Immature natural killer cell (primary cell): ENCODE measurements at regions not wholly inside any gene's neighbourhood (a gene's known extent, or its start where the extent isn't known, plus 50 kb on each side); places are given as distances from the start of the nearest gene placed in this dataset.

Experiments
- DNase-seq, 3 donors: peaks; one replicate each; pipeline ENCODE4 v3.0.0; 2022; ENCODE audit warnings: mixed read lengths in 1 of 3
- H3K27ac Mint-ChIP-seq, 6 donors: one replicate each; pipeline ENCODE4 v1.8.0; 2020; ENCODE audit warnings: mixed read lengths in 6 of 6, mild to moderate bottlenecking in 5 of 6, inconsistent platforms in 4 of 6, moderate library complexity in 3 of 6
- H3K27me3 Mint-ChIP-seq, 3 donors: one replicate each; pipeline ENCODE4 v1.8.0; 2020 to 2021; ENCODE audit warnings: low read depth in 3 of 3, mild to moderate bottlenecking in 3 of 3, mixed read lengths in 3 of 3, moderate library complexity in 3 of 3, inconsistent platforms in 1 of 3
- H3K36me3 Mint-ChIP-seq, 3 donors: one replicate each; pipeline ENCODE4 v1.8.0; 2020; ENCODE audit warnings: mixed read lengths in 3 of 3, inconsistent platforms in 2 of 3, mild to moderate bottlenecking in 2 of 3
- H3K4me1 Mint-ChIP-seq, 2 donors: one replicate each; pipeline ENCODE4 v1.8.0; 2020; ENCODE audit warnings: inconsistent platforms in 2 of 2, mild to moderate bottlenecking in 2 of 2, mixed read lengths in 2 of 2, moderate library complexity in 1 of 2
- H3K4me3 Mint-ChIP-seq, 5 donors: one replicate each; pipeline ENCODE4 v1.8.0; 2020; ENCODE audit warnings: mild to moderate bottlenecking in 5 of 5, mixed read lengths in 5 of 5, inconsistent platforms in 3 of 5, moderate library complexity in 3 of 5
- H3K9me3 Mint-ChIP-seq, 6 donors: one replicate each; pipeline ENCODE4 v1.8.0; 2020; ENCODE audit warnings: mild to moderate bottlenecking in 6 of 6, mixed read lengths in 6 of 6, inconsistent platforms in 4 of 6, moderate library complexity in 3 of 6

- no peaks in the 10 kb centered on the region for H3K4me1 Mint-ChIP-seq
- no peak overlapping the region for H3K27ac Mint-ChIP-seq
- peaks cover 0 to 29% (median 9%) of the 10 kb centered on the region in 6 donors for H3K9me3 Mint-ChIP-seq
- H3K4me3 Mint-ChIP-seq: no peak overlapping the region
- H3K27me3 Mint-ChIP-seq: peaks cover 0 to 1% (median 0%) of the 10 kb centered on the region in 3 donors
- no peak for DNase-seq
- no peaks in the 10 kb centered on the region for H3K36me3 Mint-ChIP-seq
Observed at GRCh38 chr14:40487824-40488223, 1055.6 kb upstream of the FBXO33 start.

DNA sequence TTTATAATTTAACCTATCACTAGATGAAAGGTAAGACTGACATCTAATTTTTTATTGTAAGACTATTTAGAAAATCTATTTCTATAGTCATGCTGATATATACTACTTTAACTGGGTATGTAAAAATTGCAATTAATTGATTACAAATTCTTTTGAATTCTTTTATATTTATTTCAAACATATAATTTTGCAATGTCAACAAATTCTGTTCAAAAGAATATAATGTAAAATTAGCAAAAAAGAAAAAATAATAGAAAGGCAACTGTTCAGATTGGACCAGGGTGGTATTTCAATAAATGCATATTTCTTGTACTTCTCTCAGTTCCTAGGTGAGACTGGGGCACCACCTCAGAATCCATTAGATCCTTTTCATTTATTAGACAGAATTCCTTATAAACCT, 1053.5 kb upstream of the FBXO33 start:
- Mint-ChIP-seq H3K27ac (no peak overlapping the region), H3K9me3 (peaks cover 0 to 23% (median 6%) of the 10 kb centered on the region in 6 donors), H3K4me3 (no peak overlapping the region), H3K27me3 (peaks cover 0 to 1% (median 0%) of the 10 kb centered on the region in 3 donors), H3K36me3 (no peaks in the 10 kb centered on the region), H3K4me1 (no peaks in the 10 kb centered on the region)
- no peak for DNase-seq

DNA sequence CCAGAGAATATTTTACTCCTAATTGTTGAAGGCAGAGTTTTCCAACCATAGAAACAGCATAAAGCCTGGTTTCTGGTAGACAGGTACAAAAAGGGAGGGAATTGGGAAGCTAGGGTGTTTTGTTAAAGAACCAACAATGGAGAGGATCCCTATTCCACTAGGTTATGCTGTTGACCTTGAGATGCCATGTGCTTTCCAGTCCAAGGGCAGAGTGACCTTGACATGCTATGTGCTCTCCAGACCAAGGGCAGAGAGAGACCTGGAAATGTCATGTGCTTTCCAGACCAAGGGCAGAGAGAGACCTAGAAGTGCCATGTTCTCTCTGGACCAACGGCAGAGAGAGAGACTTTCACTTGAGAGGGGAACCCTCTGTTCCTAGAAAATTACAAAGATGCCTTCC, 1043.8 kb upstream of the FBXO33 start:
- peaks cover 0 to 2% (median 0%) of the 10 kb centered on the region in 3 donors for H3K27me3 Mint-ChIP-seq
- no peaks in the 10 kb centered on the region for H3K4me1 Mint-ChIP-seq
- DNase-seq: no peak
- H3K27ac Mint-ChIP-seq: no peak overlapping the region
- no peak overlapping the region for H3K4me3 Mint-ChIP-seq
- H3K36me3 Mint-ChIP-seq: peaks cover 0 to 4% (median 0%) of the 10 kb centered on the region in 3 donors
- peaks cover 6 to 63% (median 32%) of the 10 kb centered on the region in 6 donors for H3K9me3 Mint-ChIP-seq

DNA sequence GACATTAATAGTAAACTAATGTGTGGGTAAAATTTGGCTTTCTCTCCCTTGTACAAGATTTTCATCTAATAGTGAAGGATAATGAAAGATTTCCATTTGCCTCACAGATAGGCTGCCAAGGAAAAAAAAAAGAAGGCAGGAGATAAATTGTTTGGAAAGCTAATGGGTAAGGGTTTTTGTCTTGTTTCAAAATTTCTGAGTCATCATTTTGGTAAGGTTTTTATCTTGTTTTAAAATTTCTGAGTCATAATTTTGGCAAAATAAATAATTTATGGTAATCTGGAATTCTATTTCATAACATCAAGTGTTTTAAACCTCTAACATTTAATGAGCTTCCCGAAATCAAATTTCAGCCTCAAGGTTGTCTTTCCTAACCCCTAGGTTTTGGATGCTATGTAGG, 1035.7 kb upstream of the FBXO33 start:
- H3K9me3 Mint-ChIP-seq: peaks cover 14 to 71% (median 31%) of the 10 kb centered on the region in 6 donors
- H3K4me1 Mint-ChIP-seq: no peaks in the 10 kb centered on the region
- H3K27ac Mint-ChIP-seq: no peak overlapping the region
- H3K36me3 Mint-ChIP-seq: no peaks in the 10 kb centered on the region
- no peak for DNase-seq
- H3K27me3 Mint-ChIP-seq: peaks cover 2 to 5% (median 3%) of the 10 kb centered on the region in 3 donors
- no peak overlapping the region for H3K4me3 Mint-ChIP-seq

GRCh38 chr14:40464531-40464930, 1032.3 kb upstream of the FBXO33 start:
- Mint-ChIP-seq H3K4me3 (no peak overlapping the region), H3K36me3 (no peaks in the 10 kb centered on the region), H3K27ac (no peak overlapping the region), H3K9me3 (peaks cover 12 to 48% (median 24%) of the 10 kb centered on the region in 6 donors), H3K4me1 (no peaks in the 10 kb centered on the region), H3K27me3 (peaks cover 0 to 3% (median 2%) of the 10 kb centered on the region in 3 donors)
- DNase-seq: no peak

DNA sequence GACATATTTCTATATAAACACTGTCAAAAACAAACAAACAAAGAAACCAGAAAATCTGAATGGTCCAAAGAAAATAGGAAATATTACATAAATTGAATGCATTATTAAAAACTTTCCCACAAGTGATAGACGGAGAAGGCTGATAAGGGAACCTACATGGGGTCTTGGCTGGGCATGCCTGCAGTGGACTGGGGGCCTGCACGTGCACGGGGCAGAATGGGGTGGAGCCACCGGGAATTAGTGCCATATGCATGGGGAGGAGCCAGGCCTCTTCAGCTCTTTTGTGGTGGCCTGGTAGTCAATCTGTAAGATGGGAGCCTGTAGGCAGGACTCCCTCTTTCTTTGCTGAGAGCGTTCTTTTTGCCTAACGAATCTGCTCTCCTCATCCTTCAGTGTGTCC, 1031.7 kb upstream of the FBXO33 start:
- peaks cover 12 to 45% (median 23%) of the 10 kb centered on the region in 6 donors for H3K9me3 Mint-ChIP-seq
- H3K4me3 Mint-ChIP-seq: no peak overlapping the region
- H3K27me3 Mint-ChIP-seq: peaks cover 0 to 3% (median 2%) of the 10 kb centered on the region in 3 donors
- no peaks in the 10 kb centered on the region for H3K4me1 Mint-ChIP-seq
- H3K36me3 Mint-ChIP-seq: no peaks in the 10 kb centered on the region
- DNase-seq: no peak
- H3K27ac Mint-ChIP-seq: no peak overlapping the region

DNA sequence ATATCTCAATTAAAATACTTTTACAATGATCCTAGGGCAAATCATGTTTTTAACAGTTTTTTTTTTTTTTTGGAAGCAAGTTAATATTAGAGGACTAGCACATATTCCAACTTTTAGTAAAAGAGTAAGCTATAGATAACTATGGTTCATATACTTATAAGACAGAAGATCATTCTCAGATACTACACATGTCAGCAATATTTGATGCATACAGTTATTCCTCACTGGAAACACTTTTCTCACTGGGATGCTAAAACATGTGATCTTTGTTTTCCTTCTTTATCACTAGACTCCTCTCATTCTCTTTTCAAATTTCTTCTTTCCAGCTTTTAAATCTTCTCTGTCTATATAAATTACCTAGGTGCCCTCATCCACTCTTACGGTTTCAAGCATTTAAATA, 1020.4 kb upstream of the FBXO33 start:
- H3K27ac Mint-ChIP-seq: no peak overlapping the region
- H3K27me3 Mint-ChIP-seq: no peaks in the 10 kb centered on the region
- peaks cover 4 to 29% (median 9%) of the 10 kb centered on the region in 6 donors for H3K9me3 Mint-ChIP-seq
- DNase-seq: no peak
- H3K4me1 Mint-ChIP-seq: no peaks in the 10 kb centered on the region
- no peak overlapping the region for H3K4me3 Mint-ChIP-seq
- no peaks in the 10 kb centered on the region for H3K36me3 Mint-ChIP-seq

- peaks cover 9 to 43% (median 16%) of the 10 kb centered on the region in 6 donors for H3K9me3 Mint-ChIP-seq
- no peaks in the 10 kb centered on the region for H3K4me1 Mint-ChIP-seq
- DNase-seq: no peak
- H3K36me3 Mint-ChIP-seq: no peaks in the 10 kb centered on the region
- peaks cover 0 to 2% (median 0%) of the 10 kb centered on the region in 3 donors for H3K27me3 Mint-ChIP-seq
- no peak overlapping the region for H3K4me3 Mint-ChIP-seq
- H3K27ac Mint-ChIP-seq: no peak overlapping the region
Observed at GRCh38 chr14:40447017-40447416, 1014.8 kb upstream of the FBXO33 start.

GRCh38 chr14:40445020-40445419, 1012.8 kb upstream of the FBXO33 start:
- H3K27ac Mint-ChIP-seq: no peak overlapping the region

GRCh38 chr14:40436551-40436950, 1004.3 kb upstream of the FBXO33 start:
- no peak overlapping the region for H3K4me3 Mint-ChIP-seq
- H3K4me1 Mint-ChIP-seq: no peaks in the 10 kb centered on the region
- no peak overlapping the region for H3K27ac Mint-ChIP-seq
- H3K36me3 Mint-ChIP-seq: no peaks in the 10 kb centered on the region
- DNase-seq: no peak
- peaks cover 0 to 3% (median 0%) of the 10 kb centered on the region in 3 donors for H3K27me3 Mint-ChIP-seq
- H3K9me3 Mint-ChIP-seq: peaks cover 0 to 26% (median 9%) of the 10 kb centered on the region in 6 donors

More at GRCh38 chr14:40445020-40445419, 1012.8 kb upstream of the FBXO33 start:
- peaks cover 0 to 2% (median 0%) of the 10 kb centered on the region in 3 donors for H3K27me3 Mint-ChIP-seq
- DNase-seq: no peak
- H3K36me3 Mint-ChIP-seq: no peaks in the 10 kb centered on the region
- H3K4me1 Mint-ChIP-seq: no peaks in the 10 kb centered on the region
- H3K4me3 Mint-ChIP-seq: no peak overlapping the region
- H3K9me3 Mint-ChIP-seq: peaks cover 6 to 38% (median 16%) of the 10 kb centered on the region in 6 donors

DNA sequence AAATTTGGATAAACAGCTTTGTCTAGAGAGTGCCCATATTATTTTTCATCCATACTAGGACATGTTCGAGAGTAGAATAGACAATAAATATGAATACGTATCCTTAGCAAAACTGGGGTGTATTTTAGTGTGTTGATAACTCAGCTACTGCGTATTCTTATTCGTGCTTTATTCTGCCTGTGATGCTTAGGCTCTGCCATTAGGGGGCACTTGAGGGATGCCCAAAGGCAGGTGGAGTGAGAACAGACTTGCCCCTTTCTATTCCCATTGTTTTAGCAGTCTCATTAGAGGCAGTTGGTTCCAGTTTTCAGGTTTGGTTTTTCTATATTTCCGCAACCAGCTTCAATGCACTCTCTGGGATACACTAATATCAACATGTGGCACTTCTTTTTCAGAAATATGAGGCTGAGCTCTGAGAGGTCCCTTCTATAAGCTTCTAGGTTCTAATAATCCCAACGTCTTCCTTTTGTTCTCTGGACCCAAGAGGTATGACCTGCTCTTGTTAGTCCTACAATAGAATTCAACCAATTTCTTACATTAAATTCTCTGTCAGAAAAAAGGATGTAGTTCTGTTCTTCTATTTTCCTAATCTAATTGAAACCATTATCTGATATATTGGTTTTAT, 985.7 kb upstream of the FBXO33 start:
- Mint-ChIP-seq H3K27me3 (no peaks in the 10 kb centered on the region), H3K4me1 (no peaks in the 10 kb centered on the region), H3K27ac (no peak overlapping the region), H3K36me3 (no peaks in the 10 kb centered on the region), H3K9me3 (peaks cover 2 to 16% (median 8%) of the 10 kb centered on the region in 6 donors), H3K4me3 (no peak overlapping the region)
- DNase-seq: no peak

GRCh38 chr14:40416565-40416964, 984.3 kb upstream of the FBXO33 start:
- Mint-ChIP-seq H3K27ac (no peak overlapping the region), H3K27me3 (no peaks in the 10 kb centered on the region), H3K4me1 (no peaks in the 10 kb centered on the region), H3K4me3 (no peak overlapping the region), H3K9me3 (peaks cover 2 to 13% (median 9%) of the 10 kb centered on the region in 6 donors), H3K36me3 (no peaks in the 10 kb centered on the region)
- no peak for DNase-seq

- Mint-ChIP-seq H3K27me3 (peaks cover 0 to 2% (median 0%) of the 10 kb centered on the region in 3 donors), H3K4me1 (no peaks in the 10 kb centered on the region)
Observed at GRCh38 chr14:40414386-40414785, 982.2 kb upstream of the FBXO33 start.

GRCh38 chr14:40413136-40413535, 980.9 kb upstream of the FBXO33 start:
- H3K4me3 Mint-ChIP-seq: no peak overlapping the region
- peaks cover 0 to 3% (median 0%) of the 10 kb centered on the region in 3 donors for H3K36me3 Mint-ChIP-seq
- peaks cover 10 to 26% (median 17%) of the 10 kb centered on the region in 6 donors for H3K9me3 Mint-ChIP-seq
- no peaks in the 10 kb centered on the region for H3K4me1 Mint-ChIP-seq
- no peak overlapping the region for H3K27ac Mint-ChIP-seq
- H3K27me3 Mint-ChIP-seq: peaks cover 0 to 2% (median 0%) of the 10 kb centered on the region in 3 donors
- no peak for DNase-seq

More at GRCh38 chr14:40414386-40414785, 982.2 kb upstream of the FBXO33 start:
- H3K36me3 Mint-ChIP-seq: no peaks in the 10 kb centered on the region
- H3K9me3 Mint-ChIP-seq: peaks cover 5 to 19% (median 14%) of the 10 kb centered on the region in 6 donors
- no peak for DNase-seq
- H3K4me3 Mint-ChIP-seq: no peak overlapping the region
- no peak overlapping the region for H3K27ac Mint-ChIP-seq

DNA sequence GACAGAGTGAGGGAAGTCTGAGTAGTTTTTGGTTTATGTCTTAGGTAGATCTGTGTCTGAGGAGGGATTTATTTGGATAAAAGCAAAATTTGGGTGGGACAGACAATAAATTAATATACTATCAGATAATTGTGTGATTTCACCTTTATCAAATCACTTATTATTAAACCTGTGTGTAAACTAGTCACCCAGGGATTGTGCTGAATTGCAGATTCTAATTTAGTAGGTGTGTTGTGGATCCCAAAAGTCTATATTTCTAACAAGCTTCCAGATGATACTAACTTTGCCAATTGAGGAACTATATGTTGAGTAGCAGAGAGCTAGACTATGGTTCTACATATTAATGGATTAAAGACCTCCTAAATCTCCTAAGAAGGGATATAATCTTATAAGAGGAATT, 978.5 kb upstream of the FBXO33 start:
- DNase-seq: no peak
- H3K27me3 Mint-ChIP-seq: peaks cover 0 to 2% (median 0%) of the 10 kb centered on the region in 3 donors
- peaks cover 14 to 44% (median 30%) of the 10 kb centered on the region in 6 donors for H3K9me3 Mint-ChIP-seq
- H3K27ac Mint-ChIP-seq: no peak overlapping the region
- no peaks in the 10 kb centered on the region for H3K4me1 Mint-ChIP-seq
- H3K36me3 Mint-ChIP-seq: peaks cover 0 to 3% (median 0%) of the 10 kb centered on the region in 3 donors
- H3K4me3 Mint-ChIP-seq: no peak overlapping the region
